Transverse colon (tissue), 4 donors: ENCODE measurements at regions not wholly inside any gene's neighbourhood (a gene's known extent, or its start where the extent isn't known, plus 50 kb on each side); places are given as distances from the start of the nearest gene placed in this dataset.

Experiments used
- DNase-seq: peaks from one replicate; pipeline ENCODE4 v3.0.0-alpha.2; 2019
- H3K27ac ChIP-seq, 4 donors: fragments of 200-600 bp; sonication (generic); 2 replicates each; pipeline ENCODE4 v1.5.1; 2016 to 2018; ENCODE audit warnings: inconsistent platforms in 4 of 4
- H3K27me3 ChIP-seq: fragments of 200-600 bp; sonication (generic); 2 replicates; pipeline ENCODE4 v1.5.1; 2017; ENCODE audit warnings: inconsistent platforms
- H3K36me3 ChIP-seq, 4 donors: fragments of 200-600 bp; sonication (generic); 2 replicates each; pipeline ENCODE4 v1.5.1; 2017 to 2019; ENCODE audit warnings: inconsistent platforms in 4 of 4
- H3K4me1 ChIP-seq, 4 donors: fragments of 200-600 bp; sonication (generic); 2 replicates each; pipeline ENCODE4 v1.5.1; 2017 to 2020; ENCODE audit warnings: inconsistent platforms in 4 of 4
- H3K4me3 ChIP-seq, 4 donors: fragments of 200-600 bp; sonication (generic); 1 replicate in 1 of 4; 2 replicates in 3 of 4; pipeline versions ENCODE4 v1.5.1 to v1.6.1; 2017 to 2019; ENCODE audit warnings: inconsistent platforms in 4 of 4
- H3K9me3 ChIP-seq, 2 donors: fragments of 200-600 bp; sonication (generic); 2 replicates each; pipeline ENCODE4 v1.5.1; 2017 to 2019; ENCODE audit warnings: inconsistent platforms in 2 of 2
- EP300 ChIP-seq: sonication (generic); formaldehyde crosslinking; IDR thresholded peaks from one replicate; pipeline ENCODE4 v1.6.1; 2017; ENCODE audit warnings: antibody characterized with exemption, low read depth
- POLR2A ChIP-seq: fragments of 450-650 bp; IDR thresholded peaks from one replicate; pipeline ENCODE4 v1.6.1; 2016; ENCODE audit warnings: antibody characterized with exemption, mild to moderate bottlenecking, moderate library complexity
- POLR2AphosphoS5 ChIP-seq, 3 donors: sonication (generic); formaldehyde crosslinking; IDR thresholded peaks; one replicate each; pipeline ENCODE4 v1.6.1; 2016; ENCODE audit warnings: antibody characterized with exemption in 3 of 3
- WGBS, 2 donors: methylation state at CpG; one replicate each; pipeline ENCODE4 v1.1.5; 2018; ENCODE audit warnings: low coverage in 1 of 2; 5-methylcytosine and 5-hydroxymethylcytosine counted together
- in situ Hi-C, 4 donors: fragments of 200-750 bp; cut with MboI; loops; one replicate each; pipeline versions ENCODE4 v1.15.0 to v1.15.1; 2017; ENCODE audit warnings: low sequenced_read_pairs in 3 of 4, low pct_ligation_motif_present in 1 of 4, low pct_unique_long_range_greater_than_20kb in 1 of 4
- intact Hi-C: fragments of 100-400 bp; cut with DNase I; formaldehyde crosslinking; loops from one replicate; pipeline ENCODE4 v1.15.1; 2023; ENCODE audit warnings: low total_unique reads
- TF ChIP-seq, protein P1 (sequence below), 5 experiments: fragments of 200-600 bp in 3 of 5; fragments of 450-650 bp in 2 of 5; sonication (generic) in 3 of 5; IDR thresholded peaks; 1 replicate in 2 of 5; 2 replicates in 3 of 5; pipeline ENCODE4 v1.5.1; 2016 to 2017; ENCODE audit warnings: antibody characterized with exemption in 5 of 5, inconsistent platforms in 3 of 5, mild to moderate bottlenecking in 2 of 5, moderate library complexity in 1 of 5

DNA sequence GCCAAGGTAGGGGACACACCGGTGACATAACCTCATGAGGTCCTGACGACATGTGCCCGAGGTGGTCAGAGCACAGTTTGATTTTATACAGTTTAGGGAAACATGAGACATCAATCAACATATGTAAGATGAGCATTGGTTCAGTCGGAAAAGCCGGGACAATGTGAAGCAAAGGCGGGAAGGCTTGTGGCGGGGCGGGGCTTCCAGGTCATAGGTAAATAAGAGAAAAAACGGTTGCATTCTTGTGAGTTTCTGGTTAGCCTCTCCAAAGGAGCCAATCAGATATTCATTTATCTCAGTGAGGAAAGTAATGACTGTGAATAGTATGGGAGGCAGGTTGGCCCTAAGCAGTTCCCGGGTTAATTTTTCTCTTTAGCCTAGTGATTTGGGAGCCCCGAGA, 271.7 kb upstream of the ATP10A start:
- Histone ChIP-seq H3K9me3 (no peaks in the 10 kb centered on the region), H3K27me3 (no peaks in the 10 kb centered on the region), H3K36me3 (no peaks in the 10 kb centered on the region), H3K4me3 (no peak overlapping the region), H3K27ac (no peak overlapping the region), H3K4me1 (no peaks in the 10 kb centered on the region)
- intact Hi-C loops (no loop called here), in situ Hi-C loops (no loop called here)
- TF ChIP-seq, protein P1, sequence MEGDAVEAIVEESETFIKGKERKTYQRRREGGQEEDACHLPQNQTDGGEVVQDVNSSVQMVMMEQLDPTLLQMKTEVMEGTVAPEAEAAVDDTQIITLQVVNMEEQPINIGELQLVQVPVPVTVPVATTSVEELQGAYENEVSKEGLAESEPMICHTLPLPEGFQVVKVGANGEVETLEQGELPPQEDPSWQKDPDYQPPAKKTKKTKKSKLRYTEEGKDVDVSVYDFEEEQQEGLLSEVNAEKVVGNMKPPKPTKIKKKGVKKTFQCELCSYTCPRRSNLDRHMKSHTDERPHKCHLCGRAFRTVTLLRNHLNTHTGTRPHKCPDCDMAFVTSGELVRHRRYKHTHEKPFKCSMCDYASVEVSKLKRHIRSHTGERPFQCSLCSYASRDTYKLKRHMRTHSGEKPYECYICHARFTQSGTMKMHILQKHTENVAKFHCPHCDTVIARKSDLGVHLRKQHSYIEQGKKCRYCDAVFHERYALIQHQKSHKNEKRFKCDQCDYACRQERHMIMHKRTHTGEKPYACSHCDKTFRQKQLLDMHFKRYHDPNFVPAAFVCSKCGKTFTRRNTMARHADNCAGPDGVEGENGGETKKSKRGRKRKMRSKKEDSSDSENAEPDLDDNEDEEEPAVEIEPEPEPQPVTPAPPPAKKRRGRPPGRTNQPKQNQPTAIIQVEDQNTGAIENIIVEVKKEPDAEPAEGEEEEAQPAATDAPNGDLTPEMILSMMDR (IDR thresholded peaks at IDR 0.05), result no peak
- TF ChIP-seq POLR2AphosphoS5 (IDR thresholded peaks at IDR 0.05) (no peak), POLR2A (no peak), EP300 (no peak)
- 65 to 82% methylated on average over 2 to 11 of the region's 11 CpGs for WGBS, 2 donors
- no peak for DNase-seq

DNA sequence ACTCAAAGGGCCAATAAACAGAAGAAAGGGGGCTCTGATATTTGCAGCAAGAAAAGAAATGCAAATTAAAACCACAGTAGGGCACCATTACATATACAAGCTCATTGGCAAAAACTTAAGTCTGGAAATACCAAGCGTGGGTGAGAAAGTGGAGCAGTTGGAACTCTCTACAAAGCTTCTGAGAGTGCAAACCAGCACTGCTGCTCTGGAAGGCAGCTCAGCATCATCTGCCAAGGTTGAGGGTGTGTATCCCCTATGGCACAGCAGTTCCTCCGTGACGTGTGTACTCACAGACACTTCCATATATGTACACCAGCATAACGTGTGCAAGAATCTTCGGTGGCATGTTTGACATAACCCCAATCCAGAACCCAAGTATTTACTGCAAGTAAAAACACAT, 271.0 kb upstream of the ATP10A start:
- Histone ChIP-seq H3K4me1 (no peaks in the 10 kb centered on the region), H3K9me3 (no peaks in the 10 kb centered on the region), H3K27ac (no peak overlapping the region), H3K27me3 (no peaks in the 10 kb centered on the region), H3K4me3 (no peak overlapping the region), H3K36me3 (no peaks in the 10 kb centered on the region)
- TF ChIP-seq EP300, result no peak
- no peak for TF ChIP-seq POLR2A
- no peak for TF ChIP-seq POLR2AphosphoS5 (IDR thresholded peaks at IDR 0.05)
- TF ChIP-seq, protein P1 (IDR thresholded peaks at IDR 0.05), result no peak
- in situ Hi-C loops, result no loop called here
- 83 to 86% methylated on average over 1 to 5 of the region's 5 CpGs for WGBS, 2 donors
- intact Hi-C loops, result no loop called here
- DNase-seq, result no peak

DNA sequence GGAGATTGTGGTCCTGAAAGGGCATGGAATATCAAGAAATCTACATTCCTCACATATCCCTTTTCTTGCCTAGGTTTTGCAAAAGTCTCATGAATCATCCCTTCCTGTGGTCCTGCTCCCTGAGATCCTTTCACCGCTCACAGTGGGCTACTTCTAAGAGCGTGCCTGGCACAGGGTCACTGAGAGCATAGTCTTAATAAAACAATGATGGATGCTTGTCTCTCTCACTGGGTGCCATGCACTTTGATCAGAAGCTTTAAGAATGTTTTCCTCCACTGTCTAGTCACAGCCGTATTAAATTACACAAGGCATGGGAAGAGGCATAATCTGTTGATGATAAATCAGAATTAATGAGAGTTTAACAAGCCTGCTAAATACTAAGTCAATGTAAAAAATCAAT, 269.7 kb upstream of the ATP10A start:
- Histone ChIP-seq H3K9me3 (no peaks in the 10 kb centered on the region), H3K36me3 (no peaks in the 10 kb centered on the region), H3K4me3 (no peak overlapping the region), H3K27me3 (no peaks in the 10 kb centered on the region), H3K4me1 (no peaks in the 10 kb centered on the region), H3K27ac (no peak overlapping the region)
- 60 to 62% methylated on average over 3 of the region's 3 CpGs for WGBS, 2 donors
- DNase-seq, result no peak
- in situ Hi-C loops (no loop called here), intact Hi-C loops (no loop called here)
- TF ChIP-seq POLR2A, result no peak
- TF ChIP-seq POLR2AphosphoS5 (IDR thresholded peaks at IDR 0.05), result no peak
- TF ChIP-seq, protein P1 (IDR thresholded peaks at IDR 0.05), result no peak
- TF ChIP-seq EP300, result no peak

DNA sequence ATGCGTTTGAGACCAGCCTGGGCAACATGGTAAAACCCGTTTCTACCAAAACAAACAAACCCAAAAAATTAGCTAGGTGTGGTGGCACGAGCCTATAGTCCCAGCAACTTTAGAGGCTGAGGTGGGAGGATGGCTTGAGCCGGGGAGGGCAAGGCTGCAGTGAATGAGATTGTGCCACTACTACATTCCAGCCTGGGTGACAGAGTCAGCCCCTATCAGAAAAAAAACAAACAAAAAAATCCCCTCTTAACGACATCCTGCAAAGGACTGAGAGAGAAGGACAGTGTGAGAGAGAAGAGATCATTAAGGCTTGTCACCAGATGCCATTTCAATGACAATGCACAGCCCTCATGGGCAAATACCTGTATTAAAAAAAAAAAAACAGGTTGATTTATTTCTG, 266.7 kb upstream of the ATP10A start:
- in situ Hi-C loops, result no loop called here
- Histone ChIP-seq H3K36me3 (no peaks in the 10 kb centered on the region), H3K27ac (no peak overlapping the region), H3K4me3 (no peak overlapping the region), H3K4me1 (no peaks in the 10 kb centered on the region), H3K27me3 (no peaks in the 10 kb centered on the region), H3K9me3 (no peaks in the 10 kb centered on the region)
- WGBS, 2 donors, result 35 to 43% methylated on average over 5 of the region's 5 CpGs
- no peak for DNase-seq
- intact Hi-C loops, result loop anchor here (10.0 kb wide), 1 partner anchor 95 kb away; no protein-coding TSS in a partner anchor
- no peak for TF ChIP-seq EP300
- no peak for TF ChIP-seq POLR2A
- no peak for TF ChIP-seq POLR2AphosphoS5 (IDR thresholded peaks at IDR 0.05)
- TF ChIP-seq, protein P1 (IDR thresholded peaks at IDR 0.05), result no peak
